Glutamatergic neuron (in vitro differentiated cells): ENCODE measurements at regions not wholly inside any gene's neighbourhood (a gene's known extent, or its start where the extent isn't known, plus 50 kb on each side); places are given as distances from the start of the nearest gene placed in this dataset.

ENCODE experiments used
- DNase-seq: peaks from one replicate; pipeline ENCODE4 v3.0.0; 2022
- H3K27ac Mint-ChIP-seq: one replicate; pipeline ENCODE4 v1.8.0; 2020; ENCODE audit warnings: mild to moderate bottlenecking, mixed read lengths, inconsistent platforms; ENCODE audit not compliant: unreplicated experiment
- H3K27me3 Mint-ChIP-seq: one replicate; pipeline ENCODE4 v1.8.0; 2020; ENCODE audit warnings: mild to moderate bottlenecking, moderate library complexity, mixed read lengths, inconsistent platforms; ENCODE audit not compliant: unreplicated experiment
- H3K36me3 Mint-ChIP-seq: one replicate; pipeline ENCODE4 v1.8.0; 2020; ENCODE audit warnings: mild to moderate bottlenecking, mixed read lengths, inconsistent platforms; ENCODE audit not compliant: unreplicated experiment
- H3K4me1 Mint-ChIP-seq: one replicate; pipeline ENCODE4 v1.8.0; 2020; ENCODE audit warnings: mild to moderate bottlenecking, low read depth, mixed read lengths, inconsistent platforms; ENCODE audit not compliant: unreplicated experiment
- H3K4me3 Mint-ChIP-seq: one replicate; pipeline ENCODE4 v1.8.0; 2020; ENCODE audit warnings: mild to moderate bottlenecking, mixed read lengths, inconsistent platforms; ENCODE audit not compliant: unreplicated experiment
- H3K9me3 Mint-ChIP-seq: one replicate; pipeline ENCODE4 v1.8.0; 2020; ENCODE audit warnings: mild to moderate bottlenecking, moderate library complexity, mixed read lengths, inconsistent platforms; ENCODE audit not compliant: unreplicated experiment
- CTCF ChIP-seq: fragments of 200-600 bp; sonication (generic); IDR thresholded peaks from one replicate; pipeline ENCODE4 v1.5.0; 2021; ENCODE audit not compliant: partially characterized antibody, unreplicated experiment

GRCh38 chr22:49154433-49154832 is 673.2 kb downstream of the BRD1 start:
- Mint-ChIP-seq H3K9me3 (peaks cover 17% of the 10 kb centered on the region), H3K4me3 (no peak overlapping the region), H3K36me3 (peaks cover 14% of the 10 kb centered on the region), H3K27me3 (peaks cover 6% of the 10 kb centered on the region), H3K4me1 (no peaks in the 10 kb centered on the region), H3K27ac (no peak overlapping the region)
- DNase-seq, result no peak
- TF ChIP-seq CTCF, result no peak

- H3K27me3 Mint-ChIP-seq, result peaks cover 9% of the 10 kb centered on the region
- TF ChIP-seq CTCF, result no peak
- no peaks in the 10 kb centered on the region for H3K4me1 Mint-ChIP-seq
- no peak overlapping the region for H3K4me3 Mint-ChIP-seq
- DNase-seq, result no peak
- H3K9me3 Mint-ChIP-seq, result peaks cover 20% of the 10 kb centered on the region
- H3K36me3 Mint-ChIP-seq, result peaks cover 18% of the 10 kb centered on the region
- H3K27ac Mint-ChIP-seq, result no peak overlapping the region
Observed at GRCh38 chr22:49153921-49154320, 673.8 kb downstream of the BRD1 start.

GRCh38 chr22:49152939-49153770 is 674.5 kb downstream of the BRD1 start:
- peaks cover 24% of the 10 kb centered on the region for H3K36me3 Mint-ChIP-seq
- peaks cover 9% of the 10 kb centered on the region for H3K27me3 Mint-ChIP-seq
- no peak for TF ChIP-seq CTCF
- no peak overlapping the region for H3K4me3 Mint-ChIP-seq
- H3K27ac Mint-ChIP-seq, result no peak overlapping the region
- H3K4me1 Mint-ChIP-seq, result no peaks in the 10 kb centered on the region
- DNase-seq, result no peak
- peaks cover 22% of the 10 kb centered on the region for H3K9me3 Mint-ChIP-seq

- no peak overlapping the region for H3K4me3 Mint-ChIP-seq
- DNase-seq, result no peak
- H3K9me3 Mint-ChIP-seq, result peaks cover 17% of the 10 kb centered on the region
- peaks cover 7% of the 10 kb centered on the region for H3K27me3 Mint-ChIP-seq
- no peak overlapping the region for H3K27ac Mint-ChIP-seq
- no peaks in the 10 kb centered on the region for H3K4me1 Mint-ChIP-seq
- no peak for TF ChIP-seq CTCF
- peaks cover 24% of the 10 kb centered on the region for H3K36me3 Mint-ChIP-seq
Observed at GRCh38 chr22:49152127-49152938, 675.3 kb downstream of the BRD1 start.
